ENCODE measurements at regions not wholly inside any gene's neighbourhood (a gene's known extent, or its start where the extent isn't known, plus 50 kb on each side); places are given as distances from the start of the nearest gene placed in this dataset.
"Not testable (repeated sequence)": the region's sequence is repeated elsewhere in the genome, so short reads cannot be mapped to it uniquely, and the experiment has no call there.

- DNase-seq = no peak
Measured at GRCh38 chr7:67301667-67302066, 305.0 kb downstream of the TYW1 start.

- peak; percentile 100 for DNase-seq
Measured at GRCh38 chr7:67302113-67303039, 305.7 kb downstream of the TYW1 start.

- DNase-seq = not testable (repeated sequence)
Measured at GRCh38 chr7:67304846-67305245, 308.2 kb downstream of the TYW1 start.

GRCh38 chr7:67306331-67306730 is 309.7 kb downstream of the TYW1 start:
- peak; percentile 52 for DNase-seq

- peak; percentile 41 for DNase-seq
Measured at GRCh38 chr7:67309764-67310549, 313.3 kb downstream of the TYW1 start.

- peak; percentile 76 for DNase-seq
Measured at GRCh38 chr7:67311901-67312300, 315.3 kb downstream of the TYW1 start.

- no peak for DNase-seq
Measured at GRCh38 chr7:67313213-67313612, 316.6 kb downstream of the TYW1 start.

- not testable (repeated sequence) for DNase-seq
Measured at GRCh38 chr7:67316902-67317301, 320.3 kb downstream of the TYW1 start.

- DNase-seq = not testable (repeated sequence)
Measured at GRCh38 chr7:67328257-67328656, 331.6 kb downstream of the TYW1 start.

- DNase-seq = not testable (repeated sequence)
Measured at GRCh38 chr7:67335165-67335564, 338.5 kb downstream of the TYW1 start.

GRCh38 chr7:67335663-67336062 is 339.0 kb downstream of the TYW1 start:
- DNase-seq = not testable (repeated sequence)

GRCh38 chr7:67338545-67338944 is 341.9 kb downstream of the TYW1 start:
- DNase-seq = not testable (repeated sequence)

- no peak for DNase-seq
Measured at GRCh38 chr7:67341153-67341768, 344.6 kb downstream of the TYW1 start.

- DNase-seq = no peak
Measured at GRCh38 chr7:67343114-67343513, 346.5 kb downstream of the TYW1 start.

- no peak for DNase-seq
Measured at GRCh38 chr7:67343572-67343971, 346.9 kb downstream of the TYW1 start.

GRCh38 chr7:67344481-67345193 is 348.0 kb downstream of the TYW1 start:
- no peak for DNase-seq

GRCh38 chr7:67346126-67346525 is 349.5 kb downstream of the TYW1 start:
- DNase-seq = no peak

GRCh38 chr7:67346876-67347275 is 350.2 kb downstream of the TYW1 start:
- no peak for DNase-seq

- DNase-seq = no peak
Measured at GRCh38 chr7:67348171-67348570, 351.5 kb downstream of the TYW1 start.

- DNase-seq = not testable (repeated sequence)
Measured at GRCh38 chr7:67357653-67358052, 361.0 kb downstream of the TYW1 start.

- DNase-seq = not testable (repeated sequence)
Measured at GRCh38 chr7:67358316-67358715, 361.7 kb downstream of the TYW1 start.

- not testable (repeated sequence) for DNase-seq
Measured at GRCh38 chr7:67358738-67359137, 362.1 kb downstream of the TYW1 start.

GRCh38 chr7:67359900-67360299 is 363.3 kb downstream of the TYW1 start:
- DNase-seq = no peak
